Thoracic aorta (tissue), 2 donors: ENCODE measurements at regions not wholly inside any gene's neighbourhood (a gene's known extent, or its start where the extent isn't known, plus 50 kb on each side); places are given as distances from the start of the nearest gene placed in this dataset.

Source experiments
- ATAC-seq: fragments of 150-250 bp; one replicate; pipeline ENCODE4 v1.8.0; 2017; ENCODE audit warnings: low read depth; ENCODE audit not compliant: insufficient number of reproducible peaks, low FRiP score
- DNase-seq: peaks from one replicate; pipeline ENCODE4 v3.0.0-alpha.2; 2020; ENCODE audit warnings: low spot score
- H3K27ac ChIP-seq, 2 donors: fragments of 200-600 bp; sonication (generic); 1 replicate in 1 of 2; 2 replicates in 1 of 2; pipeline ENCODE4 v1.5.1; 2016; ENCODE audit warnings: mild to moderate bottlenecking in 2 of 2, moderate library complexity in 2 of 2
- H3K27me3 ChIP-seq: fragments of 200-600 bp; sonication (generic); replicated peaks from 2 replicates; pipeline ENCODE4 v1.6.0; 2016; ENCODE audit warnings: mild to moderate bottlenecking; ENCODE audit not compliant: insufficient read depth
- H3K36me3 ChIP-seq: fragments of 200-600 bp; sonication (generic); one replicate; pipeline ENCODE4 v1.5.1; 2016
- H3K4me1 ChIP-seq, 2 donors: fragments of 200-600 bp; sonication (generic); 1 replicate in 1 of 2; 2 replicates in 1 of 2; pipeline versions ENCODE4 v1.5.1 to v1.6.0; 2016; ENCODE audit warnings: low read depth in 2 of 2, mild to moderate bottlenecking in 1 of 2; ENCODE audit not compliant: control insufficient read depth in 1 of 2
- H3K4me3 ChIP-seq: fragments of 200-600 bp; sonication (generic); 2 replicates; pipeline ENCODE4 v1.5.1; 2016; ENCODE audit warnings: mild to moderate bottlenecking
- H3K9me3 ChIP-seq: fragments of 200-600 bp; sonication (generic); 2 replicates; pipeline ENCODE4 v1.5.1; 2016
- CTCF ChIP-seq: fragments of 200-600 bp; sonication (generic); IDR thresholded peaks from one replicate; pipeline ENCODE4 v1.5.1; 2019; ENCODE audit warnings: antibody characterized with exemption

DNA sequence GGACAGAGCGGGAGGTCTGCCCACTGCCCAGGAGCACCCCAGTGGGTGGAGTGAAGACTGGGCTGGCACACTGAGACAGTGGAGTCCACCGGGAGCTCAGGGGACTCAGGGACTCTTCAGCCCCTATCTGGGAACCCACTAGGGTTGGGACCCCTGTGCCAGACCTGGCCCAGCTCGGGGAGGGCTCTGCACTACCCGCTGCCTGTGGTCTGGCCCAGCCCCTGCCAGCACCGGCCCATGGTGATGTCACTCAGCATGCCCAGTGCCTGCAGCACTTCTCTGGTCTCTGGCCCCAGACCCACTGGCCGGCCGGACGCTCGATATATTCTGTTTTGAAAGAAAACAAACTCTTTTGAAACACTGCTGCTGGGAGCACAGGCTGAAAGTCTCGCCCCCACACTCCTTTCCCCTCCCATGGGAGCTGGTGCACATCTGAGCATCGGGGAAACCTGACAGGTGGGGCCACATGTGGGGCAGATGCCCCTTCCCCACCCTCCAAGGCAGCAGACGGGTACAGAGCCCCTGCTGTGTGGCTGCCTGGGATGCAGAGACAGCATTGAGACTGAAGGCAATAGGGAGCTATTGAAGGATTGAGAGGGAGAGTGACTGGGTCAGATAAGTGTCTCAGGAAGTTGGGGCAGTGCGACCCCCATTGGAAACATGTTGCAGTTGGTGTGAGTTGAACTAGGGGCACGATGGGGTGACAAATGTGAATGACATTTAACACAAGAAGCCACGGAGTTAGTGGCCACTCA is 62.9 kb downstream of the MYEOV start:
- no peak overlapping the region for H3K27ac ChIP-seq
- DNase-seq (no peak), ATAC-seq (no peak)
- H3K36me3 ChIP-seq, result no peaks in the 10 kb centered on the region
- peaks cover 0 to 6% of the 10 kb centered on the region in 2 donors for H3K4me1 ChIP-seq
- H3K27me3 ChIP-seq, result no peaks in the 10 kb centered on the region
- no peak for TF ChIP-seq CTCF
- no peak overlapping the region for H3K4me3 ChIP-seq
- H3K9me3 ChIP-seq, result peaks cover 7% of the 10 kb centered on the region

GRCh38 chr11:69357458-69358397 is 63.8 kb downstream of the MYEOV start:
- Histone ChIP-seq H3K4me3 (no peak overlapping the region), H3K9me3 (peaks cover 7% of the 10 kb centered on the region), H3K4me1 (peaks cover 0 to 6% of the 10 kb centered on the region in 2 donors), H3K27me3 (no peaks in the 10 kb centered on the region), H3K27ac (no peak overlapping the region), H3K36me3 (no peaks in the 10 kb centered on the region)
- ATAC-seq (no peak), DNase-seq (no peak)
- TF ChIP-seq CTCF, result no peak

- H3K4me1 ChIP-seq, result peaks cover 0 to 6% of the 10 kb centered on the region in 2 donors
- no peak overlapping the region for H3K27ac ChIP-seq
- no peaks in the 10 kb centered on the region for H3K27me3 ChIP-seq
- DNase-seq (no peak), ATAC-seq (no peak)
- no peaks in the 10 kb centered on the region for H3K36me3 ChIP-seq
- peaks cover 7% of the 10 kb centered on the region for H3K9me3 ChIP-seq
- H3K4me3 ChIP-seq, result no peak overlapping the region
- TF ChIP-seq CTCF, result no peak
Measured at GRCh38 chr11:69358398-69359020, 64.6 kb downstream of the MYEOV start.

- no peak for DNase-seq
- H3K27ac ChIP-seq, result no peak overlapping the region
- TF ChIP-seq CTCF, result no peak
- ATAC-seq, result no peak
- H3K9me3 ChIP-seq, result peaks cover 7% of the 10 kb centered on the region
- H3K4me3 ChIP-seq, result no peak overlapping the region
- H3K4me1 ChIP-seq, result peaks cover 0 to 6% of the 10 kb centered on the region in 2 donors
- H3K36me3 ChIP-seq, result no peaks in the 10 kb centered on the region
- H3K27me3 ChIP-seq, result no peaks in the 10 kb centered on the region
Measured at GRCh38 chr11:69359735-69360480, 66.0 kb downstream of the MYEOV start.
